Astrocyte (in vitro differentiated cells and primary cell): ENCODE measurements at regions not wholly inside any gene's neighbourhood (a gene's known extent, or its start where the extent isn't known, plus 50 kb on each side); places are given as distances from the start of the nearest gene placed in this dataset.

Source experiments
- DNase-seq: peaks from one replicate; pipeline ENCODE4 v3.0.0-alpha.2; 2010; ENCODE audit warnings: low read depth
- FAIRE-seq: peaks from 2 replicates; lab custom pipeline; 2011; peaks lifted over from hg19 to GRCh38; lab: Jason Lieb, UNC
- H2AFZ ChIP-seq: 2 replicates; pipeline ENCODE4 v1.6.0; 2012; ENCODE audit warnings: low read depth, low read length, inconsistent platforms
- H3K27ac ChIP-seq: 2 replicates; pipeline ENCODE4 v1.5.1; 2011; ENCODE audit warnings: low read depth, low read length, inconsistent platforms
- H3K27me3 ChIP-seq: 2 replicates; pipeline ENCODE4 v1.6.0; 2011; ENCODE audit warnings: low read length, inconsistent platforms; ENCODE audit not compliant: insufficient read depth
- H3K36me3 ChIP-seq: 2 replicates; pipeline ENCODE4 v1.5.1; 2011; ENCODE audit warnings: low read length, inconsistent platforms; ENCODE audit not compliant: insufficient read depth
- H3K4me1 ChIP-seq: 2 replicates; pipeline ENCODE4 v1.5.1; 2011; ENCODE audit warnings: low read length, inconsistent platforms; ENCODE audit not compliant: insufficient read depth
- H3K4me2 ChIP-seq: 2 replicates; pipeline ENCODE4 v1.6.0; 2012; ENCODE audit warnings: low read length, inconsistent platforms
- H3K4me3 ChIP-seq: 2 replicates; pipeline ENCODE4 v1.5.1; 2011; ENCODE audit warnings: low read depth, mild to moderate bottlenecking, low read length, inconsistent platforms; ENCODE audit not compliant: insufficient read depth
- H3K79me2 ChIP-seq: 2 replicates; pipeline ENCODE4 v1.6.0; 2012; ENCODE audit warnings: mild to moderate bottlenecking, low read length, inconsistent platforms; ENCODE audit not compliant: insufficient read depth
- H3K9ac ChIP-seq: 2 replicates; pipeline ENCODE4 v1.6.0; 2012; ENCODE audit warnings: mild to moderate bottlenecking, low read length, inconsistent platforms
- H3K9me3 ChIP-seq: 2 replicates; pipeline ENCODE4 v1.5.1; 2012; ENCODE audit warnings: low read depth, mild to moderate bottlenecking, low read length, inconsistent platforms; ENCODE audit not compliant: insufficient read depth
- H4K20me1 ChIP-seq: 2 replicates; pipeline ENCODE4 v1.6.0; 2012; ENCODE audit warnings: low read length, inconsistent platforms; ENCODE audit not compliant: insufficient read depth
- H3K27ac Mint-ChIP-seq: one replicate; pipeline ENCODE4 v1.8.0; 2021; ENCODE audit warnings: mild to moderate bottlenecking, mixed read lengths; ENCODE audit not compliant: unreplicated experiment
- H3K27me3 Mint-ChIP-seq: one replicate; pipeline ENCODE4 v1.8.0; 2021; ENCODE audit warnings: low read depth, mixed read lengths; ENCODE audit not compliant: unreplicated experiment
- H3K36me3 Mint-ChIP-seq: one replicate; pipeline ENCODE4 v1.8.0; 2021; ENCODE audit warnings: low read depth, mixed read lengths; ENCODE audit not compliant: unreplicated experiment
- H3K4me1 Mint-ChIP-seq: one replicate; pipeline ENCODE4 v1.8.0; 2021; ENCODE audit warnings: low read depth, mixed read lengths; ENCODE audit not compliant: unreplicated experiment
- H3K4me3 Mint-ChIP-seq: one replicate; pipeline ENCODE4 v1.8.0; 2021; ENCODE audit warnings: mild to moderate bottlenecking, moderate library complexity, mixed read lengths; ENCODE audit not compliant: unreplicated experiment
- H3K9me3 Mint-ChIP-seq: one replicate; pipeline ENCODE4 v1.8.0; 2021; ENCODE audit warnings: mild to moderate bottlenecking, mixed read lengths; ENCODE audit not compliant: unreplicated experiment
- EZH2 ChIP-seq: IDR thresholded peaks from 2 replicates; pipeline ENCODE4 v1.6.1; 2012; ENCODE audit warnings: mild to moderate bottlenecking, low read length, inconsistent platforms; ENCODE audit not compliant: insufficient read depth
- TF ChIP-seq, protein P1 (sequence below): IDR thresholded peaks from 2 replicates; pipeline ENCODE4 v1.5.1; 2011; ENCODE audit warnings: low read depth, mild to moderate bottlenecking, inconsistent platforms, low read length, moderate library complexity; ENCODE audit not compliant: insufficient read depth

DNA sequence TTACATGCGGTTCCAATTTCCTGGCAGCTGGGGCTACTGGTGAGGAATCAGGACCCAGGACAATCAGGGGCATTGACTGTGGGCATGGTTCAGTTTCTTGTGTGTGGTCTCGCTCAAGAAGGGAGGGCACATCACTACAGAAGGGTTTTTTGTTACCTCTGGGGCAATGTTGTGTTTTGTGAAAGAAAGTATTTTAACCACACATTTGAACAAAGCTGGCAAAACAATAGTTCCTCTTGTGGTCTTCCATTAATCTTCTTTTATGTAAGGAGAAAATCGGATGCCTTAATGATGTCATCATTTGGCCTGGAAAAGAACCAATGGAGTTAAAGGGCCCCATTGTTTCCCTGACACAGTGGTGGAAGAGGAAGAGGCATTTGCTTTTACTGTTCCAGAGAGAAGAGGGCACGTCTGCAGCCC lies 197.4 kb downstream of the SH3BP4 start:
- Histone ChIP-seq H3K27me3 (peaks cover 38% of the 10 kb centered on the region), H3K9ac (no peak overlapping the region), H3K27ac (no peak overlapping the region), H3K9me3 (no peaks in the 10 kb centered on the region), H3K4me1 (no peaks in the 10 kb centered on the region), H3K79me2 (no peaks in the 10 kb centered on the region), H2AFZ (no peak overlapping the region), H3K36me3 (no peaks in the 10 kb centered on the region), H4K20me1 (no peaks in the 10 kb centered on the region), H3K4me2 (no peak overlapping the region), H3K4me3 (no peak overlapping the region)
- DNase-seq (peak; percentile 58), FAIRE-seq (no peak)
- Mint-ChIP-seq H3K36me3 (no peaks in the 10 kb centered on the region), H3K27me3 (peaks cover 25% of the 10 kb centered on the region), H3K4me1 (no peaks in the 10 kb centered on the region), H3K27ac (no peak overlapping the region), H3K4me3 (no peak overlapping the region), H3K9me3 (no peaks in the 10 kb centered on the region)
- TF ChIP-seq, protein P1, sequence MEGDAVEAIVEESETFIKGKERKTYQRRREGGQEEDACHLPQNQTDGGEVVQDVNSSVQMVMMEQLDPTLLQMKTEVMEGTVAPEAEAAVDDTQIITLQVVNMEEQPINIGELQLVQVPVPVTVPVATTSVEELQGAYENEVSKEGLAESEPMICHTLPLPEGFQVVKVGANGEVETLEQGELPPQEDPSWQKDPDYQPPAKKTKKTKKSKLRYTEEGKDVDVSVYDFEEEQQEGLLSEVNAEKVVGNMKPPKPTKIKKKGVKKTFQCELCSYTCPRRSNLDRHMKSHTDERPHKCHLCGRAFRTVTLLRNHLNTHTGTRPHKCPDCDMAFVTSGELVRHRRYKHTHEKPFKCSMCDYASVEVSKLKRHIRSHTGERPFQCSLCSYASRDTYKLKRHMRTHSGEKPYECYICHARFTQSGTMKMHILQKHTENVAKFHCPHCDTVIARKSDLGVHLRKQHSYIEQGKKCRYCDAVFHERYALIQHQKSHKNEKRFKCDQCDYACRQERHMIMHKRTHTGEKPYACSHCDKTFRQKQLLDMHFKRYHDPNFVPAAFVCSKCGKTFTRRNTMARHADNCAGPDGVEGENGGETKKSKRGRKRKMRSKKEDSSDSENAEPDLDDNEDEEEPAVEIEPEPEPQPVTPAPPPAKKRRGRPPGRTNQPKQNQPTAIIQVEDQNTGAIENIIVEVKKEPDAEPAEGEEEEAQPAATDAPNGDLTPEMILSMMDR: no peak
- TF ChIP-seq EZH2: no peak

DNA sequence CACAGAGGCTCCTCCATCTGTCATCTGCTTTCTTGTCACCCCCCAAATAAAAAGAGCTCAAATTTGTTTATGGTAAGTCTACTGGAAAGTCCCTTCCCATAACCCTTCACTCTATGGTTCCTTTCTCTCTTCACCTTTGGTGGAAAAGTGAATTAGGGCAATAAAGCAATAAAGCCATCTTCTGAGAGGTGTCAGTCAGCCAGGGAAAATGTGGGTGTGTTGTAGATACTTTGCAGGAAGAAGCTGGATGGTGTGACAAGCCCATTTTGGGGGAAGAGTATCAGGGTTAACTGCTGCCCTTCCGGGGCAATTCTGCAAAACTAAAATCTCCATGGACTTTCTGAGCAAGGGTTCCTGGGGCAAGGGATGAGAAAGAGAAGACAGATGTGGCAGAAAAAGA lies 197.9 kb downstream of the SH3BP4 start:
- H2AFZ ChIP-seq: no peak overlapping the region
- H3K9ac ChIP-seq: no peak overlapping the region
- no peak overlapping the region for H3K27ac ChIP-seq
- H3K27ac Mint-ChIP-seq: no peak overlapping the region
- no peak for DNase-seq
- no peaks in the 10 kb centered on the region for H3K4me1 Mint-ChIP-seq
- H3K27me3 Mint-ChIP-seq: peaks cover 23% of the 10 kb centered on the region
- no peak for TF ChIP-seq EZH2
- TF ChIP-seq, protein P1: no peak
- H3K9me3 ChIP-seq: no peaks in the 10 kb centered on the region
- no peak overlapping the region for H3K4me3 Mint-ChIP-seq
- H3K9me3 Mint-ChIP-seq: no peaks in the 10 kb centered on the region
- no peaks in the 10 kb centered on the region for H3K79me2 ChIP-seq
- H3K4me3 ChIP-seq: no peak overlapping the region
- H3K4me1 ChIP-seq: no peaks in the 10 kb centered on the region
- peaks cover 36% of the 10 kb centered on the region for H3K27me3 ChIP-seq
- H3K36me3 Mint-ChIP-seq: no peaks in the 10 kb centered on the region
- no peaks in the 10 kb centered on the region for H4K20me1 ChIP-seq
- no peak for FAIRE-seq
- no peaks in the 10 kb centered on the region for H3K36me3 ChIP-seq
- no peak overlapping the region for H3K4me2 ChIP-seq

DNA sequence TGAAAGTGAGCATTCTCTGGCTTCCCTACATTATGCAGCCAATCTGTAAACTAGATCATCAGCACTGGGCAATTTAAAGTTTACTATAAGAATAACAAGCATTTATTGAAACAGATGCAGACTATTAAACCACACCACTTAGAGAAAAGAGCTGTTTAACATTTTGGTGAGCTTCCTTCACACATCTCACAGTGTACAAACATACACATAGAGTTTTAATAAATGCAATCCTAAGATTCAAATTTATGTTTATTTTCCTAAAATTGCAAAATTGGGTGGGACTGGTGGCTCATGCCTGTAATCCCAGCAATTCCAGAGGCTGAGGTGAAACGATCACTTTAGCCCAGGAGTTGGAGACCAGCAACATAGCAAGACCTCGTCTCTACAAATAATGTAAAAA lies 199.3 kb downstream of the SH3BP4 start:
- H3K4me3 Mint-ChIP-seq: no peak overlapping the region

More for the DNA sequence above, 199.3 kb downstream of the SH3BP4 start:
- no peaks in the 10 kb centered on the region for H3K9me3 Mint-ChIP-seq
- Histone ChIP-seq H3K27ac (no peak overlapping the region), H3K36me3 (no peaks in the 10 kb centered on the region), H4K20me1 (no peaks in the 10 kb centered on the region), H2AFZ (no peak overlapping the region), H3K4me1 (no peaks in the 10 kb centered on the region), H3K4me2 (no peak overlapping the region), H3K4me3 (no peak overlapping the region), H3K9me3 (no peaks in the 10 kb centered on the region), H3K27me3 (peaks cover 40% of the 10 kb centered on the region), H3K79me2 (no peaks in the 10 kb centered on the region), H3K9ac (no peak overlapping the region)
- no peak for TF ChIP-seq EZH2
- TF ChIP-seq, protein P1: no peak
- no peaks in the 10 kb centered on the region for H3K4me1 Mint-ChIP-seq
- H3K27ac Mint-ChIP-seq: no peak overlapping the region
- H3K27me3 Mint-ChIP-seq: peaks cover 23% of the 10 kb centered on the region
- FAIRE-seq (no peak), DNase-seq (no peak)
- H3K36me3 Mint-ChIP-seq: no peaks in the 10 kb centered on the region
